HG03103 (cell line): ENCODE measurements at regions not wholly inside any gene's neighbourhood (a gene's known extent, or its start where the extent isn't known, plus 50 kb on each side); places are given as distances from the start of the nearest gene placed in this dataset.

Experiments
- ATAC-seq: cut with Tn5 transposase; IDR thresholded peaks from one replicate; pipeline ENCODE4 v1.9.1; 2021; ENCODE audit warnings: low read depth; ENCODE audit not compliant: unreplicated experiment

DNA sequence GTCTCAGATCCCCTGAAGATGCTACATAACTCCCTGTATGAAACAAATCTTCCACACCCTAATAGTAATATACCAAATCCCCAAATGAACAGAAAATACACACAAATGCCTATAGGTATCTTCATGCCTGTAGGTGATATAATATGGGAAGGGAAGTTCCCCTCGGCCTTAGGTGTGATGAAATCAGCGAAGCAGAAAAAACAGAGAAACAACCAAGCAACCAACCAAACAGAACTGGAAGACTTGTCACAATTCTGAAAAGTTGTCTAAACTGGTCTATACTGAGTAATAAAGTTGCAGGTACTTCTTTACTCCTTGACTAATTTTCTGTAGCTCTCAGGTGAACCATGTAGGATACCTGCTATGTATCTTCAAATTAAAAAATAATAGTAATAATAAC is 82.2 kb upstream of the SATB1 start:
- ATAC-seq: no peak

DNA sequence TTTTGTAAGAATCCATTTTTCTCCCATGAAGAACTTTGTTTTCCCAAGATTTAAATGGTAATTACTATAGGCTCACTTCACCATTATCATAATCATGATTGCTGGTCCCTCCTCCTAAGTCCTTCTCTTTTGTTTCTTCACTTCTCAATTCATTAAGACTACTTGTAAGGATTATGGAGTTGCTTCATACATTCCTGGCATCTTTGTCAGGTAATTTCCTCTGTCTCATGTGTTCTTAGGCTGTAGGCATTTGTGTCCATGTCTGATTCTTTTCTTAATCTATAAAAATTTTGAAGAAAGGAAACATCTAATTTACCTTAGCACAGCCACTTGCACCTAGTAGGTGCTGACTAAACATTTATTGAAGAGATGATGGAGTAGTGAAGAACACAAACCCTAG is 79.9 kb upstream of the SATB1 start:
- no peak for ATAC-seq

DNA sequence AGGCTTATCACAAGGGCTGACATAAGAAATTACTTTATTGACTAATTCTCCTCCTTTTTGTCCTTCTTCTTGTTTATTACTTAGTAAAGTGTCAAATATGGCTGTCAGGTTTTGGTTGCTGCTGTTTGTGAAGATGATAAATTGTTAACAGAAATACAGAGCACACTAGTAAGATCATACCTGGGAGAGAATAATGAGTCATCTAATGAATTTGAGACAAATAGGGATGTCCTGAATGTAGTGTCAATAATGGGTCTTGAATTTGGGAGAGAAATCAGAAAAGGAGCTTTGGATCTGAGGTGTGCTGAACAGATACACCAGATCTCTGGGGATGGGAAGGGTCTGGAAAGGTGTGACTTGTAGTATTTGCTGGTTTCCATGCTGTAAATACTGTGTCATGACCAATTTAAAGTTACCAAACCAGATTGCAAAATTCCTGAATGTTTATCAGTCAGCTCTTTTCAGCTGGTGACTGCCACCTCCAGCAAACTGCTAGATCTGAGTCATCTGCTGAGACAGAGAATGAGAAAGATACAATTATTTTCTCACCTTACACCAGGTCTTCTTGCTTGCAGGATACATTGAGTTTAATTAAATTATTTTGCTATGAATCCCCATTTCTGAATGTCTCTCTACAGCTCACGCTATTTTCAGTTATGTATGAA is 76.7 kb upstream of the SATB1 start:
- ATAC-seq: no peak

DNA sequence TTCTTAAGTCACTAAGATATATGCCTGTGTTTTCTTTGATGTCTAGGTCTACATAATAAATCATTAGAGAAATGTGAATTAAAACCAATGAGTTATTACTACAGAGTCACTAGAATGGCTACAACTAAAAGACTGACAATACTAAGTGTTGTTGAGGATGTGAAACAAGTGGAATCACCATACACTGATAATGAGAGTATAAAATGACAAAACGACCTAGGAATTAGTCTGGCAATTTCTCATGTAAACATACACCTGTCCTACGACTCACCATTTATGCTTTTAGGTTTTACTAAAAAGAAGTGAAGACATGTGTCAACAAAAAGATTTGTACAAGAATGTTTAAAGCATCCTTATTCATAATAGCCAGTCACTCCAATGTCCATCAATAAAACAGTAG is 75.2 kb upstream of the SATB1 start:
- no peak for ATAC-seq

DNA sequence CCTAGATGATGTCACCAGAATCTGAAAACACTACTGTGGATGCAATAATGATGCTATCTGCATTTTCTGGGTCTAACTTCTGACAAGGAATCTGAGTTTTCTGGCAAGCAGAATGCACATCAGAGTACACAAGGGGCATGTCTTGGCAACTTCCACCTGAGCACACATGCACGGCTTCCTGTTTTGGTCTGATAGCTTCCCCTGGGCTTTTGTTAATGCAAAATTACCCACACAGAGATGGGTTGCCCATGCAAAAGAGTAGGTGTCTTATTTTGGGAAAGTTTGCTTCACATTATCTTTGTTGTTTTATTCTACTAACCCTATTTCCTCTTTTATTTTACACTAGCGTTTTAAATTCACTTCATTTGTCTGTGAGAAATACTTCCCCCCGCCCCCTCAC is 74.2 kb upstream of the SATB1 start:
- peak; percentile 64 for ATAC-seq

DNA sequence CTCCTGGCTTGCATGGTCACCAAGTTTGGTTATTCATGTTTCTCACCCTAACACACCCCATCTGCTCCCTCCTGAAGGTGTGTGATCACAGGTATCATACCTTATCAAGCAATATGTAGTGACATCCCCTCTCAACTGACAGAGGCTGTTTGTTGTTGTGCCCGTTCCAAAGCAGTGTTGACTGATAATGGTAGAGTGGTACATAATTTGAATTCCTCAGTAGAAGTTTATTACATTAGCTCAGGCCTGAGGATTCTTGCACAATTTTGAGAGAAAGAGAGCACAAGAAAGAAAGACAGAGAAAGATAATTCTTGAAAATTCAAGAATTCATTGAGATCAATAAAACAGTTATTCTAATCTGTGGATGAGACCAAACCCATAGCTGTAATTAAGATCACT is 69.1 kb upstream of the SATB1 start:
- no peak for ATAC-seq

DNA sequence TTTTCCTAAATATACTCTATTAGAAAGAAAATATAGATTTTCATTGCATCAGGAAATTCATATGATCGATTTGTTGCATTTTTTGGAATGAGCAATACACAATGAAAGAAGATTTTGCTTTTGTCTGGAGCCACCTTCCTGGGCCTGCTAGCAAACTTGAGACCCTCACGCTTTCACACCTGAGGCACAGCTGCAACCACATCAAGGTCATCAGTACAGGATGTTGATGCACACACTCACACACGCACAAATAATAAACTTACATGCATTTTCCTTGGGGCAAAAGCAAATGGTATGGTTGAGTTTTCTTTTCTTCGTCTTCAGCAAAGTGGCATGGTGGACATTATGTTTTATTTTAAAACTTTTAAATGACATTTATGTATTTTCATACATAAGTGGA is 64.8 kb upstream of the SATB1 start:
- ATAC-seq: no peak

DNA sequence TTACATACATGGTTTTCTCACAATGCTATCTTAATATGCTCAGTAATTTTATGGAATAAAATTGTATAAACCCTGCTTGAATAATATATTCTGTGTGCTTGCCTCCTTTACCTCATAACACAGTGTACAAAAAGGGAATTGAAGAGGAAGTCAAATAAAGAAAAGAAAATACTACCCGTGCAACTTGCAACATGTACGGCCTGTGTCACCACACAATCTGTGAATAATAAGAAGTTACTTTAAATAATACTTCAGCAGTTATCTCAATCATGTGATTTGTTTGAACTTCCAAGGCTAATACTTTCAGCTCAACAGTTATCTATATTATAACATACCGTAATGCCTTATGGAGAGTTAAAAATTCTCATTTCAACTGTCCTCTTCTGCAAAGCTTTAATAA is 58.1 kb upstream of the SATB1 start:
- ATAC-seq: no peak

DNA sequence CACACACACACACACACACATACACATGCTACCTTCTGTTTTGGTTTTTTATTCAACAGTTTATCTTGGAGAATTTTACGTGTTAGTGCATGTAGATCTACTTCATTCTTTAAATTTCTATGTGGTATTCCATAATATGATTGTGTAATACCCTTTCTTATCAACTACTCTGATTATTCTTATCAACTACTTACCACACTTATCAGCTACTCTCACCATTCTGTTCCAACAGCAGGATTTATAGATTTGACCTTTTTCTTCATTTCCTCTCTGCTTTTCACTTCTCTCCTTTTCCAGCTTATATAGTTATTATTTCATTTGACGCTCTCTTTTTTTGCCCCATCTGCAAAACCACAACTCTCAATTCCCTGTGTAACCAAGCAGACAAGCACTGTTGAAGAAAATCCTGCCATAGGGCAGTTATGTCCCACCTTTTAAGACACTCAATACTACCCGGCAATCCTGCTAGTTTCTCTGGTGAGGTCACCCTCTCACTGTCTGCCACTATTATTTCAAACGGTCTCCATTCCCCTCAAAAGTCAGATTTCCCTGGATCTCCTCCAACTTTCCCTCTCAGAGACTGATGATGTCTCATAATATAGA is 56.9 kb upstream of the SATB1 start:
- ATAC-seq: no peak

DNA sequence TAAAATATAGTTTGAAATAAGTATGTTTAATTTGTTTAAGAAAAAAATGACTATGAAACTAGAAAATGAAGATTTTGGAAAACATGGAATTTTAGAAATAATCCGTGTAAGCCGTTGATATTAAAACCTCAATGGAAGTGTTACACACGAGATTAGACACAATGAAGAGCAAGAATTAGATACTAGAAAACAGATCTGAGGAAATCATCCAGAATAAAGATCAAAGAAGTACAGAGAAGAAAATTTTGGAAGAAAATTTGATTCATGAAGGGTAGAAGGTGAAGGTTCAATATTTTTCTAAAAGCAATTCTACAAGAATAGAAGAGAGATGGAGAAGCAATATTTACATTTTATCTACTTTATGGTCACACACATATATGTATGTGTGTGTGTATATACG is 52.5 kb upstream of the SATB1 start:
- ATAC-seq: no peak
